K562 (cell line): ENCODE measurements at regions not wholly inside any gene's neighbourhood (a gene's known extent, or its start where the extent isn't known, plus 50 kb on each side); places are given as distances from the start of the nearest gene placed in this dataset.

Experiments used
- ATAC-seq: fragments of 200-7000 bp; cut with Tn5 transposase; 3 replicates; pipeline ENCODE4 v1.9.1; 2020; ENCODE audit warnings: moderate library complexity
- BruUV-seq: library from RNA; stranded (reverse); fragments of 400-500 nt; replicated peaks from 2 replicates; lab custom pipeline; 2021; lab: Mats Ljungman, UMichigan
- CTCF ChIA-PET: fragments of 300-600 bp; formaldehyde crosslinking; extraction: SDS; loops from one replicate; lab custom pipeline; 2021; ENCODE audit warnings: low intra/inter-chr PET ratio; lab: Yijun Ruan, JAX
- POLR2A ChIA-PET: fragments of 300-600, 350-650 bp; sonication (Branson Sonifier 250); formaldehyde crosslinking; extraction: SDS; loops from one replicate; lab custom pipeline; 2021; ENCODE audit warnings: antibody characterized with exemption, inconsistent platforms; lab: Yijun Ruan, JAX
- DNase-seq, 4 experiments: peaks; one replicate each; pipeline versions ENCODE4 v3.0.0 to v3.0.0-alpha.2; 2011 to 2018; ENCODE audit warnings: low spot score in 3 of 4, mixed read lengths in 3 of 4; ENCODE audit errors: extremely low read depth in 1 of 4
- FAIRE-seq: peaks from 2 replicates; lab custom pipeline; 2011; peaks lifted over from hg19 to GRCh38; lab: Jason Lieb, UNC
- H2AFZ ChIP-seq: 2 replicates; pipeline ENCODE4 v1.6.0; 2011; ENCODE audit warnings: low read depth, low read length, control low read depth, inconsistent platforms
- H3K27ac ChIP-seq: fragments of 200-600 bp; 3 replicates; pipeline ENCODE4 v1.8.0; 2011; ENCODE audit warnings: low read depth, mild to moderate bottlenecking, control low read depth, inconsistent platforms, low read length, moderate library complexity, mixed read lengths; ENCODE audit errors: extremely low read depth
- H3K27me3 ChIP-seq, 2 experiments: fragments of 300-600 bp in 1 of 2; 2 replicates in 1 of 2; 3 replicates in 1 of 2; pipeline versions ENCODE4 v1.6.0 to v1.8.0; 2011; ENCODE audit warnings: inconsistent platforms in 2 of 2, low read length in 2 of 2, mild to moderate bottlenecking in 1 of 2, mixed read lengths in 1 of 2, moderate library complexity in 1 of 2; ENCODE audit not compliant: control insufficient read depth in 2 of 2, insufficient read depth in 2 of 2
- H3K36me3 ChIP-seq: fragments of 300-600 bp; 3 replicates; pipeline ENCODE4 v1.8.0; 2011; ENCODE audit warnings: mild to moderate bottlenecking, low read length, inconsistent platforms; ENCODE audit not compliant: control insufficient read depth, insufficient read depth
- H3K4me1 ChIP-seq, 2 experiments: fragments of 200-600 bp in 1 of 2; replicated peaks in 1 of 2; 2 replicates in 1 of 2; 3 replicates in 1 of 2; pipeline versions ENCODE4 v1.5.1 to v1.8.0; 2011; ENCODE audit warnings: inconsistent platforms in 2 of 2, low read length in 2 of 2, mild to moderate bottlenecking in 1 of 2, mixed read lengths in 1 of 2, moderate library complexity in 1 of 2; ENCODE audit not compliant: control insufficient read depth in 2 of 2, insufficient read depth in 2 of 2
- H3K4me2 ChIP-seq: 2 replicates; pipeline ENCODE4 v1.6.1; 2011; ENCODE audit warnings: low read length, control low read depth, inconsistent platforms, mixed read lengths; ENCODE audit not compliant: insufficient read depth
- H3K4me3 ChIP-seq: fragments of 200-600 bp; sonication (generic), shearing (Covaris generic); 2 replicates; pipeline ENCODE4 v1.5.1; 2016; ENCODE audit warnings: control low read depth, inconsistent platforms
- H3K79me2 ChIP-seq: fragments of 200-600 bp; 3 replicates; pipeline ENCODE4 v1.8.0; 2011; ENCODE audit warnings: low read length, inconsistent platforms; ENCODE audit not compliant: control insufficient read depth, insufficient read depth
- H3K9ac ChIP-seq, 2 experiments: 2 replicates each; pipeline versions ENCODE4 v1.6.0 to v1.6.1; 2011; ENCODE audit warnings: low read depth in 2 of 2, low read length in 2 of 2, control low read depth in 1 of 2, inconsistent platforms in 1 of 2, mild to moderate bottlenecking in 1 of 2, mixed read lengths in 1 of 2; ENCODE audit not compliant: insufficient read depth in 1 of 2
- H3K9me1 ChIP-seq: one replicate; pipeline ENCODE4 v1.6.0; 2011; ENCODE audit warnings: inconsistent platforms, mild to moderate bottlenecking, low read length, moderate library complexity; ENCODE audit not compliant: control insufficient read depth, insufficient read depth
- H3K9me3 ChIP-seq: replicated peaks from 2 replicates; pipeline ENCODE4 v1.5.1; 2011; ENCODE audit warnings: low read depth, low read length, inconsistent platforms; ENCODE audit not compliant: control insufficient read depth, insufficient read depth
- H4K20me1 ChIP-seq: replicated peaks from 2 replicates; pipeline ENCODE4 v1.6.1; 2011; ENCODE audit warnings: low read length, inconsistent platforms, mixed read lengths; ENCODE audit not compliant: control insufficient read depth, insufficient read depth
- BRD9 ChIP-seq: fragments of 450-650 bp; IDR thresholded peaks from 2 replicates; pipeline ENCODE4 v1.6.1; 2018; ENCODE audit warnings: low read depth; ENCODE audit not compliant: partially characterized antibody
- CEBPB ChIP-seq: fragments of 450-650 bp; IDR thresholded peaks from 2 replicates; pipeline ENCODE4 v1.6.1; 2016; ENCODE audit warnings: missing genetic modification characterization, missing compliant biosample characterization
- TEAD2 ChIP-seq: fragments of 450-650 bp; IDR thresholded peaks from 2 replicates; pipeline ENCODE4 v1.6.1; 2016; ENCODE audit warnings: missing genetic modification characterization, control low read depth, missing compliant biosample characterization
- WGBS: fragments of 100-300 bp; shearing (Covaris generic); methylation state at CpG from one replicate; pipeline ENCODE4 v1.1.6; 2016; ENCODE audit warnings: low coverage, mixed read lengths; ENCODE audit not compliant: insufficient coverage; ENCODE audit errors: missing lambda C conversion rate; 5-methylcytosine and 5-hydroxymethylcytosine counted together
- in situ Hi-C: fragments of 300-500 bp; cut with MboI; formaldehyde crosslinking; loops from 4 replicates; pipeline ENCODE4 v1.15.0; 2018; ENCODE audit warnings: inconsistent platforms, mixed read lengths
- intact Hi-C: fragments of 100-400 bp; cut with micrococcal nuclease; formaldehyde crosslinking; loops from 2 replicates; pipeline ENCODE4 v1.14.2; 2022
- TF ChIP-seq, protein P1 (sequence below): fragments of 450-650 bp; IDR thresholded peaks from 2 replicates; pipeline ENCODE4 v1.6.1; 2016; ENCODE audit warnings: mild to moderate bottlenecking, moderate library complexity
- TF ChIP-seq, protein P2 (sequence below): fragments of 250-450 bp; sonication (Bioruptor Pico); IDR thresholded peaks from 2 replicates; pipeline ENCODE4 v1.4.0; 2020; ENCODE audit warnings: mild to moderate bottlenecking, moderate library complexity
- TF ChIP-seq, protein P3 (sequence below): fragments of 450-650 bp; IDR thresholded peaks from 2 replicates; pipeline ENCODE4 v1.7.1; 2018; ENCODE audit warnings: mild to moderate bottlenecking, low read depth; ENCODE audit not compliant: partially characterized antibody

DNA sequence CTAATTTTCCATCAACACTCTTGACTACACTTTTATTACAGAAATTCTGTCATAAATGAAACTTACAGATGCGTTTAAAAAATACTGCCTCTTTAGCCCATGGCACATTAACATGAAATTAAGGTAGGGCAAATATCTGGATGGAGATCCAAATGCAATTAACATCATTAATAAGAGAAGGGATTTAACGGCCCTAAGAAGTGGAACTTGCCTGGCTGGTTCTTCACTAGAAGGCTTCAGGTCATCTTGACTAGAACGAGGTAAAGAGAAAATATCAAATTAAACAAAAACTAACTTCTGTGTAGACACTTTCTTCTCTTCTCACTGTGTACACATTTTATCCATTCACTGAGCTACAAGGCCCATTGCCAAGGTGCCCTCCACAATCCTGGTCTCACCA is 1093.4 kb downstream of the EFNB2 start:
- CTCF ChIA-PET = no interaction called here
- no peak for FAIRE-seq
- in situ Hi-C loops = no loop called here
- TF ChIP-seq TEAD2 (tag) (no peak), CEBPB (tag) (no peak), BRD9 (no peak)
- TF ChIP-seq, protein P1, sequence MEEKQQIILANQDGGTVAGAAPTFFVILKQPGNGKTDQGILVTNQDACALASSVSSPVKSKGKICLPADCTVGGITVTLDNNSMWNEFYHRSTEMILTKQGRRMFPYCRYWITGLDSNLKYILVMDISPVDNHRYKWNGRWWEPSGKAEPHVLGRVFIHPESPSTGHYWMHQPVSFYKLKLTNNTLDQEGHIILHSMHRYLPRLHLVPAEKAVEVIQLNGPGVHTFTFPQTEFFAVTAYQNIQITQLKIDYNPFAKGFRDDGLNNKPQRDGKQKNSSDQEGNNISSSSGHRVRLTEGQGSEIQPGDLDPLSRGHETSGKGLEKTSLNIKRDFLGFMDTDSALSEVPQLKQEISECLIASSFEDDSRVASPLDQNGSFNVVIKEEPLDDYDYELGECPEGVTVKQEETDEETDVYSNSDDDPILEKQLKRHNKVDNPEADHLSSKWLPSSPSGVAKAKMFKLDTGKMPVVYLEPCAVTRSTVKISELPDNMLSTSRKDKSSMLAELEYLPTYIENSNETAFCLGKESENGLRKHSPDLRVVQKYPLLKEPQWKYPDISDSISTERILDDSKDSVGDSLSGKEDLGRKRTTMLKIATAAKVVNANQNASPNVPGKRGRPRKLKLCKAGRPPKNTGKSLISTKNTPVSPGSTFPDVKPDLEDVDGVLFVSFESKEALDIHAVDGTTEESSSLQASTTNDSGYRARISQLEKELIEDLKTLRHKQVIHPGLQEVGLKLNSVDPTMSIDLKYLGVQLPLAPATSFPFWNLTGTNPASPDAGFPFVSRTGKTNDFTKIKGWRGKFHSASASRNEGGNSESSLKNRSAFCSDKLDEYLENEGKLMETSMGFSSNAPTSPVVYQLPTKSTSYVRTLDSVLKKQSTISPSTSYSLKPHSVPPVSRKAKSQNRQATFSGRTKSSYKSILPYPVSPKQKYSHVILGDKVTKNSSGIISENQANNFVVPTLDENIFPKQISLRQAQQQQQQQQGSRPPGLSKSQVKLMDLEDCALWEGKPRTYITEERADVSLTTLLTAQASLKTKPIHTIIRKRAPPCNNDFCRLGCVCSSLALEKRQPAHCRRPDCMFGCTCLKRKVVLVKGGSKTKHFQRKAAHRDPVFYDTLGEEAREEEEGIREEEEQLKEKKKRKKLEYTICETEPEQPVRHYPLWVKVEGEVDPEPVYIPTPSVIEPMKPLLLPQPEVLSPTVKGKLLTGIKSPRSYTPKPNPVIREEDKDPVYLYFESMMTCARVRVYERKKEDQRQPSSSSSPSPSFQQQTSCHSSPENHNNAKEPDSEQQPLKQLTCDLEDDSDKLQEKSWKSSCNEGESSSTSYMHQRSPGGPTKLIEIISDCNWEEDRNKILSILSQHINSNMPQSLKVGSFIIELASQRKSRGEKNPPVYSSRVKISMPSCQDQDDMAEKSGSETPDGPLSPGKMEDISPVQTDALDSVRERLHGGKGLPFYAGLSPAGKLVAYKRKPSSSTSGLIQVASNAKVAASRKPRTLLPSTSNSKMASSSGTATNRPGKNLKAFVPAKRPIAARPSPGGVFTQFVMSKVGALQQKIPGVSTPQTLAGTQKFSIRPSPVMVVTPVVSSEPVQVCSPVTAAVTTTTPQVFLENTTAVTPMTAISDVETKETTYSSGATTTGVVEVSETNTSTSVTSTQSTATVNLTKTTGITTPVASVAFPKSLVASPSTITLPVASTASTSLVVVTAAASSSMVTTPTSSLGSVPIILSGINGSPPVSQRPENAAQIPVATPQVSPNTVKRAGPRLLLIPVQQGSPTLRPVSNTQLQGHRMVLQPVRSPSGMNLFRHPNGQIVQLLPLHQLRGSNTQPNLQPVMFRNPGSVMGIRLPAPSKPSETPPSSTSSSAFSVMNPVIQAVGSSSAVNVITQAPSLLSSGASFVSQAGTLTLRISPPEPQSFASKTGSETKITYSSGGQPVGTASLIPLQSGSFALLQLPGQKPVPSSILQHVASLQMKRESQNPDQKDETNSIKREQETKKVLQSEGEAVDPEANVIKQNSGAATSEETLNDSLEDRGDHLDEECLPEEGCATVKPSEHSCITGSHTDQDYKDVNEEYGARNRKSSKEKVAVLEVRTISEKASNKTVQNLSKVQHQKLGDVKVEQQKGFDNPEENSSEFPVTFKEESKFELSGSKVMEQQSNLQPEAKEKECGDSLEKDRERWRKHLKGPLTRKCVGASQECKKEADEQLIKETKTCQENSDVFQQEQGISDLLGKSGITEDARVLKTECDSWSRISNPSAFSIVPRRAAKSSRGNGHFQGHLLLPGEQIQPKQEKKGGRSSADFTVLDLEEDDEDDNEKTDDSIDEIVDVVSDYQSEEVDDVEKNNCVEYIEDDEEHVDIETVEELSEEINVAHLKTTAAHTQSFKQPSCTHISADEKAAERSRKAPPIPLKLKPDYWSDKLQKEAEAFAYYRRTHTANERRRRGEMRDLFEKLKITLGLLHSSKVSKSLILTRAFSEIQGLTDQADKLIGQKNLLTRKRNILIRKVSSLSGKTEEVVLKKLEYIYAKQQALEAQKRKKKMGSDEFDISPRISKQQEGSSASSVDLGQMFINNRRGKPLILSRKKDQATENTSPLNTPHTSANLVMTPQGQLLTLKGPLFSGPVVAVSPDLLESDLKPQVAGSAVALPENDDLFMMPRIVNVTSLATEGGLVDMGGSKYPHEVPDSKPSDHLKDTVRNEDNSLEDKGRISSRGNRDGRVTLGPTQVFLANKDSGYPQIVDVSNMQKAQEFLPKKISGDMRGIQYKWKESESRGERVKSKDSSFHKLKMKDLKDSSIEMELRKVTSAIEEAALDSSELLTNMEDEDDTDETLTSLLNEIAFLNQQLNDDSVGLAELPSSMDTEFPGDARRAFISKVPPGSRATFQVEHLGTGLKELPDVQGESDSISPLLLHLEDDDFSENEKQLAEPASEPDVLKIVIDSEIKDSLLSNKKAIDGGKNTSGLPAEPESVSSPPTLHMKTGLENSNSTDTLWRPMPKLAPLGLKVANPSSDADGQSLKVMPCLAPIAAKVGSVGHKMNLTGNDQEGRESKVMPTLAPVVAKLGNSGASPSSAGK = no peak
- TF ChIP-seq, protein P2, sequence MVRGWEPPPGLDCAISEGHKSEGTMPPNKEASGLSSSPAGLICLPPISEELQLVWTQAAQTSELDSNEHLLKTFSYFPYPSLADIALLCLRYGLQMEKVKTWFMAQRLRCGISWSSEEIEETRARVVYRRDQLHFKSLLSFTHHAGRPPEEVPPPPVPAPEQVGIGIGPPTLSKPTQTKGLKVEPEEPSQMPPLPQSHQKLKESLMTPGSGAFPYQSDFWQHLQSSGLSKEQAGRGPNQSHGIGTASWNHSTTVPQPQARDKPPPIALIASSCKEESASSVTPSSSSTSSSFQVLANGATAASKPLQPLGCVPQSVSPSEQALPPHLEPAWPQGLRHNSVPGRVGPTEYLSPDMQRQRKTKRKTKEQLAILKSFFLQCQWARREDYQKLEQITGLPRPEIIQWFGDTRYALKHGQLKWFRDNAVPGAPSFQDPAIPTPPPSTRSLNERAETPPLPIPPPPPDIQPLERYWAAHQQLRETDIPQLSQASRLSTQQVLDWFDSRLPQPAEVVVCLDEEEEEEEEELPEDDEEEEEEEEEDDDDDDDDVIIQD (CRISPR knock-in tag) = no peak
- TF ChIP-seq, protein P3, sequence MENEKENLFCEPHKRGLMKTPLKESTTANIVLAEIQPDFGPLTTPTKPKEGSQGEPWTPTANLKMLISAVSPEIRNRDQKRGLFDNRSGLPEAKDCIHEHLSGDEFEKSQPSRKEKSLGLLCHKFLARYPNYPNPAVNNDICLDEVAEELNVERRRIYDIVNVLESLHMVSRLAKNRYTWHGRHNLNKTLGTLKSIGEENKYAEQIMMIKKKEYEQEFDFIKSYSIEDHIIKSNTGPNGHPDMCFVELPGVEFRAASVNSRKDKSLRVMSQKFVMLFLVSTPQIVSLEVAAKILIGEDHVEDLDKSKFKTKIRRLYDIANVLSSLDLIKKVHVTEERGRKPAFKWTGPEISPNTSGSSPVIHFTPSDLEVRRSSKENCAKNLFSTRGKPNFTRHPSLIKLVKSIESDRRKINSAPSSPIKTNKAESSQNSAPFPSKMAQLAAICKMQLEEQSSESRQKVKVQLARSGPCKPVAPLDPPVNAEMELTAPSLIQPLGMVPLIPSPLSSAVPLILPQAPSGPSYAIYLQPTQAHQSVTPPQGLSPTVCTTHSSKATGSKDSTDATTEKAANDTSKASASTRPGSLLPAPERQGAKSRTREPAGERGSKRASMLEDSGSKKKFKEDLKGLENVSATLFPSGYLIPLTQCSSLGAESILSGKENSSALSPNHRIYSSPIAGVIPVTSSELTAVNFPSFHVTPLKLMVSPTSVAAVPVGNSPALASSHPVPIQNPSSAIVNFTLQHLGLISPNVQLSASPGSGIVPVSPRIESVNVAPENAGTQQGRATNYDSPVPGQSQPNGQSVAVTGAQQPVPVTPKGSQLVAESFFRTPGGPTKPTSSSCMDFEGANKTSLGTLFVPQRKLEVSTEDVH = no peak

More for the DNA sequence above, 1093.4 kb downstream of the EFNB2 start:
- intact Hi-C loops = no loop called here
- no peaks in the 10 kb centered on the region for H3K4me1 ChIP-seq
- H3K4me2 ChIP-seq = no peak overlapping the region
- no peak overlapping the region for H3K9ac ChIP-seq
- no peaks in the 10 kb centered on the region for H3K9me1 ChIP-seq
- DNase-seq = no peak
- no peaks in the 10 kb centered on the region for H3K9me3 ChIP-seq
- no peak overlapping the region for H3K27ac ChIP-seq
- H2AFZ ChIP-seq = no peak overlapping the region
- no peak overlapping the region for H3K4me3 ChIP-seq
- no peaks in the 10 kb centered on the region for H4K20me1 ChIP-seq
- WGBS = 2% methylated on average over 3 of the region's 3 CpGs
- no TSS peak for BruUV-seq
- no peak for ATAC-seq
- no peaks in the 10 kb centered on the region for H3K27me3 ChIP-seq
- no peaks in the 10 kb centered on the region for H3K36me3 ChIP-seq
- POLR2A ChIA-PET = no interaction called here
- H3K79me2 ChIP-seq = no peaks in the 10 kb centered on the region
